Natural killer cell (primary cell): ENCODE measurements at regions not wholly inside any gene's neighbourhood (a gene's known extent, or its start where the extent isn't known, plus 50 kb on each side); places are given as distances from the start of the nearest gene placed in this dataset.

Experiments used
- ATAC-seq, 3 donors: fragments of 150-1000 bp in 2 of 3; fragments of 200-7000 bp in 1 of 3; cut with Tn5 transposase; 1 replicate in 1 of 3; 2 replicates in 2 of 3; pipeline ENCODE4 v1.10.0; 2021; ENCODE audit warnings: mild to moderate bottlenecking in 2 of 3, moderate library complexity in 2 of 3
- DNase-seq, 2 donors: peaks; one replicate each; pipeline versions ENCODE4 v3.0.0 to v3.0.0-alpha.2; 2013 to 2021; ENCODE audit warnings: mixed read lengths in 1 of 2
- H3K27ac ChIP-seq: one replicate; pipeline ENCODE4 v1.5.1; 2013; ENCODE audit warnings: mild to moderate bottlenecking, low read length
- H3K27me3 ChIP-seq: one replicate; pipeline ENCODE4 v1.6.1; 2013; ENCODE audit warnings: low read length; ENCODE audit not compliant: control insufficient read depth, insufficient read depth
- H3K36me3 ChIP-seq: one replicate; pipeline ENCODE4 v1.6.1; 2013; ENCODE audit warnings: low read length; ENCODE audit not compliant: control insufficient read depth, insufficient read depth
- H3K4me1 ChIP-seq: one replicate; pipeline ENCODE4 v1.6.1; 2013; ENCODE audit warnings: low read length; ENCODE audit not compliant: control insufficient read depth, insufficient read depth
- H3K4me3 ChIP-seq: one replicate; pipeline ENCODE4 v1.5.1; 2013; ENCODE audit warnings: low read length
- H3K9me3 ChIP-seq: one replicate; pipeline ENCODE4 v1.6.1; 2013; ENCODE audit warnings: low read length; ENCODE audit not compliant: control insufficient read depth, insufficient read depth
- H3K27ac Mint-ChIP-seq, 2 donors: one replicate each; pipeline ENCODE4 v1.8.0; 2022; ENCODE audit warnings: mild to moderate bottlenecking in 2 of 2, mixed read lengths in 2 of 2, moderate library complexity in 1 of 2
- H3K27me3 Mint-ChIP-seq, 2 donors: one replicate each; pipeline ENCODE4 v1.8.0; 2022; ENCODE audit warnings: low read depth in 2 of 2, mixed read lengths in 2 of 2
- H3K36me3 Mint-ChIP-seq: one replicate; pipeline ENCODE4 v1.8.0; 2022; ENCODE audit warnings: mixed read lengths
- H3K4me1 Mint-ChIP-seq, 2 donors: one replicate each; pipeline ENCODE4 v1.8.0; 2022; ENCODE audit warnings: mixed read lengths in 2 of 2
- H3K4me3 Mint-ChIP-seq: one replicate; pipeline ENCODE4 v1.8.0; 2022; ENCODE audit warnings: mild to moderate bottlenecking, moderate library complexity, mixed read lengths
- H3K9me3 Mint-ChIP-seq, 2 donors: one replicate each; pipeline ENCODE4 v1.8.0; 2022; ENCODE audit warnings: mixed read lengths in 2 of 2
- WGBS: methylation state at CpG from one replicate; pipeline ENCODE4 v1.1.7; 2013; ENCODE audit warnings: missing lambda C conversion rate; ENCODE audit not compliant: insufficient coverage; 5-methylcytosine and 5-hydroxymethylcytosine counted together
- intact Hi-C: fragments of 100-400 bp; cut with micrococcal nuclease; formaldehyde crosslinking; loops from one replicate; pipeline ENCODE4 v1.14.2; 2022
- TF ChIP-seq, protein P1 (sequence below): fragments of 200-600 bp; IDR thresholded peaks from one replicate; pipeline ENCODE4 v1.8.0; 2022; ENCODE audit warnings: antibody characterized with exemption

- H3K27me3 ChIP-seq: no peaks in the 10 kb centered on the region
- Mint-ChIP-seq H3K4me1 (no peaks in the 10 kb centered on the region), H3K4me3 (no peak overlapping the region), H3K27ac (no peak overlapping the region), H3K36me3 (no peaks in the 10 kb centered on the region), H3K9me3 (peaks cover 0 to 10% of the 10 kb centered on the region in 2 donors), H3K27me3 (no peaks in the 10 kb centered on the region)
- no peak overlapping the region for H3K27ac ChIP-seq
- no peaks in the 10 kb centered on the region for H3K4me1 ChIP-seq
- TF ChIP-seq, protein P1, sequence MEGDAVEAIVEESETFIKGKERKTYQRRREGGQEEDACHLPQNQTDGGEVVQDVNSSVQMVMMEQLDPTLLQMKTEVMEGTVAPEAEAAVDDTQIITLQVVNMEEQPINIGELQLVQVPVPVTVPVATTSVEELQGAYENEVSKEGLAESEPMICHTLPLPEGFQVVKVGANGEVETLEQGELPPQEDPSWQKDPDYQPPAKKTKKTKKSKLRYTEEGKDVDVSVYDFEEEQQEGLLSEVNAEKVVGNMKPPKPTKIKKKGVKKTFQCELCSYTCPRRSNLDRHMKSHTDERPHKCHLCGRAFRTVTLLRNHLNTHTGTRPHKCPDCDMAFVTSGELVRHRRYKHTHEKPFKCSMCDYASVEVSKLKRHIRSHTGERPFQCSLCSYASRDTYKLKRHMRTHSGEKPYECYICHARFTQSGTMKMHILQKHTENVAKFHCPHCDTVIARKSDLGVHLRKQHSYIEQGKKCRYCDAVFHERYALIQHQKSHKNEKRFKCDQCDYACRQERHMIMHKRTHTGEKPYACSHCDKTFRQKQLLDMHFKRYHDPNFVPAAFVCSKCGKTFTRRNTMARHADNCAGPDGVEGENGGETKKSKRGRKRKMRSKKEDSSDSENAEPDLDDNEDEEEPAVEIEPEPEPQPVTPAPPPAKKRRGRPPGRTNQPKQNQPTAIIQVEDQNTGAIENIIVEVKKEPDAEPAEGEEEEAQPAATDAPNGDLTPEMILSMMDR: no peak
- intact Hi-C loops: no loop called here
- ATAC-seq: no peak
- 86% methylated on average over 1 of the region's 4 CpGs for WGBS
- no peak overlapping the region for H3K4me3 ChIP-seq
- no peak for DNase-seq
- H3K36me3 ChIP-seq: no peaks in the 10 kb centered on the region
- H3K9me3 ChIP-seq: no peaks in the 10 kb centered on the region
Measured at GRCh38 chrX:4800756-4801155, 1087.3 kb upstream of the PRKX start.

GRCh38 chrX:4787971-4788370, 1074.5 kb upstream of the PRKX start:
- no peaks in the 10 kb centered on the region for H3K4me1 Mint-ChIP-seq
- ATAC-seq (no peak), DNase-seq (no peak)
- intact Hi-C loops: no loop called here
- Histone ChIP-seq H3K27ac (no peak overlapping the region), H3K36me3 (no peaks in the 10 kb centered on the region), H3K27me3 (no peaks in the 10 kb centered on the region), H3K4me1 (no peaks in the 10 kb centered on the region), H3K9me3 (no peaks in the 10 kb centered on the region), H3K4me3 (no peak overlapping the region)
- no CpG with 5 or more reads among the region's 1 CpG for WGBS
- TF ChIP-seq, protein P1: no peak
- H3K36me3 Mint-ChIP-seq: no peaks in the 10 kb centered on the region
- H3K4me3 Mint-ChIP-seq: no peak overlapping the region
- H3K27ac Mint-ChIP-seq: no peak overlapping the region
- peaks cover 0 to 2% of the 10 kb centered on the region in 2 donors for H3K9me3 Mint-ChIP-seq
- H3K27me3 Mint-ChIP-seq: no peaks in the 10 kb centered on the region

GRCh38 chrX:4764888-4765287, 1051.4 kb upstream of the PRKX start:
- no peak overlapping the region for H3K4me3 ChIP-seq
- 100% methylated on average over 1 of the region's 2 CpGs for WGBS
- Mint-ChIP-seq H3K4me3 (no peak overlapping the region), H3K27ac (no peak overlapping the region), H3K36me3 (no peaks in the 10 kb centered on the region), H3K4me1 (no peaks in the 10 kb centered on the region), H3K27me3 (no peaks in the 10 kb centered on the region), H3K9me3 (peaks cover 6 to 14% of the 10 kb centered on the region in 2 donors)
- H3K4me1 ChIP-seq: no peaks in the 10 kb centered on the region
- ATAC-seq (no peak), DNase-seq (no peak)
- no peaks in the 10 kb centered on the region for H3K9me3 ChIP-seq
- no peaks in the 10 kb centered on the region for H3K36me3 ChIP-seq
- intact Hi-C loops: no loop called here
- H3K27ac ChIP-seq: no peak overlapping the region
- H3K27me3 ChIP-seq: no peaks in the 10 kb centered on the region
- TF ChIP-seq, protein P1: no peak

DNA sequence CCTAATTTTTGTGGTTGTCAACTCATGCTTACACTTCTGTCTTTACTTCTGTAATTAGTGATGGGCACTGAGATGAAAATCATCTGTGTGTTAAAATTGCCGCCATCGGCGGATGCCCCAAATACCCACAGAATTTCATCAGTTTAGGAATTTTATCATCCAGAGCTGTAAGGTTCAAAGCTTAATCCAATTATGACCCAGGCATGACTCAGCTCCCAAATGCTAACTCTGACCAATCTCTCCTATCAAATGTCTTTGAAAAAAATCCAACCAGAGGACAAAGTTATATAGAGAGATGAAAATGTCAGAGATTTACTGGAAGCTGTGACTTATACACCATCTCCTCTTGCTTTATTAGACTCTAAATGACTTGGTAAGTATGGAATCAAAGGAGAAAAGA, 1048.7 kb upstream of the PRKX start:
- intact Hi-C loops: no loop called here
- no peaks in the 10 kb centered on the region for H3K36me3 Mint-ChIP-seq
- Histone ChIP-seq H3K9me3 (no peaks in the 10 kb centered on the region), H3K27me3 (no peaks in the 10 kb centered on the region), H3K4me1 (no peaks in the 10 kb centered on the region), H3K27ac (no peak overlapping the region), H3K4me3 (no peak overlapping the region), H3K36me3 (no peaks in the 10 kb centered on the region)
- peaks cover 9 to 14% of the 10 kb centered on the region in 2 donors for H3K9me3 Mint-ChIP-seq
- ATAC-seq (no peak), DNase-seq (no peak)
- H3K4me3 Mint-ChIP-seq: no peak overlapping the region
- H3K4me1 Mint-ChIP-seq: no peaks in the 10 kb centered on the region
- H3K27me3 Mint-ChIP-seq: no peaks in the 10 kb centered on the region
- no CpG with 5 or more reads among the region's 3 CpGs for WGBS
- TF ChIP-seq, protein P1: no peak
- no peak overlapping the region for H3K27ac Mint-ChIP-seq
